ENCODE measurements at regions not wholly inside any gene's neighbourhood (a gene's known extent, or its start where the extent isn't known, plus 50 kb on each side); places are given as distances from the start of the nearest gene placed in this dataset.

DNA sequence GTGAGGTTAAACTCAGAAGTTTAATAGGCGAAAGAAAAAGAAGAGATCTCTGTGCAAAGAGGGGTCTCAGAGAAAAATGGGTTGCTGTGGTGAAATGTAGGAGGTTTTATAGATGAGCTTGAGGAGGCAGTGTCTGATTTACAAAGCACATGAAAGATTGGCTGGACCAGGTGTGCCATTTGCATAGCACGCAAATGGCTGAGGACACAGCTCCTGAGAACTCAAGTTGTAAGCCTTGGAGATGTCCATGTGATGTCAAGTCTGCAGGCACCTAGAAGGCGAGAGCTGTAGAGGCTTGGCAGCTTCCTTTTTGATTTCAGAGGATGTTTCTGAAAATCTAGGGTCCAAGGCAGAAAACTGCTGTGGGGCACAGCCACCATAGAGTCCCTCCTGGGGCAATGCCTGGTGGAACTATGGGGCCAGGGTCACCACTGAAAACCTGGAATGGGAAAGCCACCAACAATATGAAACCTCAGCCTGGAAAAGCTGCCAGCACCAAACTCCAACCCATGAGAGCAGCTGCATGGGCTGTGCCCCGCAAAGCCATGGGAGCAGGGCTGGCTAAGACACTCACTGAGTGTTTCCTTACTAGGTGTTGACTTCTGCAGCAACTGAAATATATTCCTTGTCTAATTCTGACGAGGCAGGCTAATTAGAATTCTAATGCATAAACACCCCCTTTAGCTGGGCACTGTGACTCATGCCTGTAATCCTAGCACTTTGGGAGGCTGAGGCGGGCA lies 96.9 kb upstream of the TNS3 start:
- H3K9me3 ChIP-seq: no peaks in the 10 kb centered on the region
- H3K27ac ChIP-seq: no peak overlapping the region
- ATAC-seq: no peak
- H3K27me3 ChIP-seq: no peaks in the 10 kb centered on the region
- H3K36me3 ChIP-seq: no peaks in the 10 kb centered on the region
- no peak for TF ChIP-seq POLR2A (IDR thresholded peaks at IDR 0.05)
- TF ChIP-seq, protein P1, sequence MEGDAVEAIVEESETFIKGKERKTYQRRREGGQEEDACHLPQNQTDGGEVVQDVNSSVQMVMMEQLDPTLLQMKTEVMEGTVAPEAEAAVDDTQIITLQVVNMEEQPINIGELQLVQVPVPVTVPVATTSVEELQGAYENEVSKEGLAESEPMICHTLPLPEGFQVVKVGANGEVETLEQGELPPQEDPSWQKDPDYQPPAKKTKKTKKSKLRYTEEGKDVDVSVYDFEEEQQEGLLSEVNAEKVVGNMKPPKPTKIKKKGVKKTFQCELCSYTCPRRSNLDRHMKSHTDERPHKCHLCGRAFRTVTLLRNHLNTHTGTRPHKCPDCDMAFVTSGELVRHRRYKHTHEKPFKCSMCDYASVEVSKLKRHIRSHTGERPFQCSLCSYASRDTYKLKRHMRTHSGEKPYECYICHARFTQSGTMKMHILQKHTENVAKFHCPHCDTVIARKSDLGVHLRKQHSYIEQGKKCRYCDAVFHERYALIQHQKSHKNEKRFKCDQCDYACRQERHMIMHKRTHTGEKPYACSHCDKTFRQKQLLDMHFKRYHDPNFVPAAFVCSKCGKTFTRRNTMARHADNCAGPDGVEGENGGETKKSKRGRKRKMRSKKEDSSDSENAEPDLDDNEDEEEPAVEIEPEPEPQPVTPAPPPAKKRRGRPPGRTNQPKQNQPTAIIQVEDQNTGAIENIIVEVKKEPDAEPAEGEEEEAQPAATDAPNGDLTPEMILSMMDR (IDR thresholded peaks at IDR 0.05): no peak
- no peak for TF ChIP-seq POLR2AphosphoS5 (IDR thresholded peaks at IDR 0.05)
- TF ChIP-seq EP300 (IDR thresholded peaks at IDR 0.05): no peak
- no peak overlapping the region for H3K4me3 ChIP-seq
- H3K4me1 ChIP-seq: peaks cover 0 to 7% (median 0%) of the 10 kb centered on the region in 3 donors
- WGBS, 2 donors (ENCODE audit: low coverage in 1 of 2): 86 to 87% methylated on average over 4 to 5 of the region's 6 CpGs

GRCh38 chr7:47677664-47678063 lies 95.8 kb upstream of the TNS3 start:
- Histone ChIP-seq H3K36me3 (no peaks in the 10 kb centered on the region), H3K4me3 (no peak overlapping the region), H3K27me3 (no peaks in the 10 kb centered on the region), H3K9me3 (no peaks in the 10 kb centered on the region), H3K27ac (no peak overlapping the region), H3K4me1 (peaks cover 0 to 7% (median 0%) of the 10 kb centered on the region in 3 donors)
- TF ChIP-seq, protein P1 (IDR thresholded peaks at IDR 0.05): no peak
- TF ChIP-seq POLR2A (IDR thresholded peaks at IDR 0.05): no peak
- no peak for TF ChIP-seq POLR2AphosphoS5 (IDR thresholded peaks at IDR 0.05)
- no peak for TF ChIP-seq EP300 (IDR thresholded peaks at IDR 0.05)
- ATAC-seq: no peak
- 67 to 78% methylated on average over 1 of the region's 1 CpG for WGBS, 2 donors (ENCODE audit: low coverage in 1 of 2)

- H3K4me3 ChIP-seq: no peak overlapping the region
- no peak overlapping the region for H3K27ac ChIP-seq
- no peaks in the 10 kb centered on the region for H3K36me3 ChIP-seq
- 90 to 100% methylated on average over 2 of the region's 2 CpGs for WGBS, 2 donors (ENCODE audit: low coverage in 1 of 2)
- H3K27me3 ChIP-seq: no peaks in the 10 kb centered on the region
- H3K9me3 ChIP-seq: no peaks in the 10 kb centered on the region
- no peak for ATAC-seq
- TF ChIP-seq EP300 (IDR thresholded peaks at IDR 0.05) (no peak), POLR2A (IDR thresholded peaks at IDR 0.05) (no peak), POLR2AphosphoS5 (IDR thresholded peaks at IDR 0.05) (no peak)
- TF ChIP-seq, protein P1 (IDR thresholded peaks at IDR 0.05): no peak
- H3K4me1 ChIP-seq: peaks cover 0 to 7% (median 0%) of the 10 kb centered on the region in 3 donors
Measured at GRCh38 chr7:47677093-47677492, 95.2 kb upstream of the TNS3 start.

- Histone ChIP-seq H3K27me3 (no peaks in the 10 kb centered on the region), H3K36me3 (no peaks in the 10 kb centered on the region), H3K27ac (no peak overlapping the region), H3K4me1 (peaks cover 0 to 6% (median 0%) of the 10 kb centered on the region in 3 donors), H3K9me3 (no peaks in the 10 kb centered on the region), H3K4me3 (no peak overlapping the region)
- no peak for ATAC-seq
- TF ChIP-seq, protein P1 (IDR thresholded peaks at IDR 0.05): no peak
- TF ChIP-seq POLR2AphosphoS5 (IDR thresholded peaks at IDR 0.05) (no peak), POLR2A (IDR thresholded peaks at IDR 0.05) (no peak), EP300 (IDR thresholded peaks at IDR 0.05) (no peak)
- 67 to 83% methylated on average over 1 to 3 of the region's 3 CpGs for WGBS, 2 donors (ENCODE audit: low coverage in 1 of 2)
Measured at GRCh38 chr7:47672977-47673381, 91.1 kb upstream of the TNS3 start.

DNA sequence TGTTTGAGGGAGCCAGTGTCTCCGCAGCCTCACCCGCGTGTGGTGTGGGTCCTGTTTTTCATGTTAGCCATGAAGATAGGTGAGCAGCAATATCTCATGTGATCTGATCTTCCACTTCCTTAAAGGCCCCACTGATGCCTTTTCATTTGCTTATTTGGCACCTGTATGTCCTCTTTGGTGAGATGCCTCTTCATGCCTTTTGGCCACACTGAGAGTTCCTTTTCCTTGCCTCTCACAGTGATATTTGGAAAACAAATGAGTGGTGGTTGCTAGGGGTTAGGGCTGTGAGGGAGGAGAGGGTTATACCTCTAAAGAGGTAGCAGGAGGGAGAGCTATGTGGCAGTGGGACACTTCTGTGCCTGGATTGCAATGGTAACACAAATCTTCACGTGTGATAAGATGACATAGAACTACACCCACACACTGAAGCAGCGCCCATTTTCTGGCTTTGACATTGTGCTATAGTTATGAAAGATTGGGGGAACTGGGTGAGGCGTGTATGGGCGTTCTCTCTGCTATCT lies 90.4 kb upstream of the TNS3 start:
- ATAC-seq: no peak
- WGBS, 2 donors (ENCODE audit: low coverage in 1 of 2): 55 to 56% methylated on average over 5 to 7 of the region's 7 CpGs

More for the DNA sequence above, 90.4 kb upstream of the TNS3 start:
- no peaks in the 10 kb centered on the region for H3K36me3 ChIP-seq
- H3K9me3 ChIP-seq: no peaks in the 10 kb centered on the region
- TF ChIP-seq EP300 (IDR thresholded peaks at IDR 0.05) (no peak), POLR2AphosphoS5 (IDR thresholded peaks at IDR 0.05) (no peak), POLR2A (IDR thresholded peaks at IDR 0.05) (no peak)
- TF ChIP-seq, protein P1 (IDR thresholded peaks at IDR 0.05): no peak
- H3K27me3 ChIP-seq: no peaks in the 10 kb centered on the region
- H3K27ac ChIP-seq: no peak overlapping the region
- H3K4me1 ChIP-seq: no peaks in the 10 kb centered on the region
- H3K4me3 ChIP-seq: no peak overlapping the region

Data from gastroesophageal sphincter (tissue), 4 donors.